Activated B cell treated with CpG ODN at 0.5 μM for 24 hours (primary cell): ENCODE measurements at regions not wholly inside any gene's neighbourhood (a gene's known extent, or its start where the extent isn't known, plus 50 kb on each side); places are given as distances from the start of the nearest gene placed in this dataset.

Source experiments
- ATAC-seq: fragments of 200-7000 bp; cut with Tn5 transposase; one replicate; pipeline ENCODE4 v1.10.0; 2021; ENCODE audit warnings: low read depth, mild to moderate bottlenecking, moderate library complexity
- CTCF ChIA-PET: fragments of 350-600 bp; sonication (Branson Sonifier 250); formaldehyde crosslinking; loops from one replicate; lab custom pipeline; 2021; ENCODE audit warnings: antibody characterized with exemption; lab: Charles Lee
- POLR2A ChIA-PET: fragments of 350-600 bp; sonication (Branson Sonifier 250); formaldehyde crosslinking; loops from one replicate; lab custom pipeline; 2021; ENCODE audit warnings: antibody characterized with exemption; lab: Charles Lee
- DNase-seq: peaks from one replicate; pipeline ENCODE4 v3.0.0; 2022
- H3K27ac Mint-ChIP-seq: one replicate; pipeline ENCODE4 v1.8.0; 2020; ENCODE audit warnings: mixed read lengths
- H3K27me3 Mint-ChIP-seq: one replicate; pipeline ENCODE4 v1.8.0; 2021; ENCODE audit warnings: mixed read lengths
- H3K36me3 Mint-ChIP-seq: one replicate; pipeline ENCODE4 v1.8.0; 2021; ENCODE audit warnings: low read depth, mixed read lengths
- H3K4me1 Mint-ChIP-seq: one replicate; pipeline ENCODE4 v1.8.0; 2021; ENCODE audit warnings: mixed read lengths
- H3K4me3 Mint-ChIP-seq: one replicate; pipeline ENCODE4 v1.8.0; 2020; ENCODE audit warnings: mild to moderate bottlenecking, mixed read lengths
- H3K9me3 Mint-ChIP-seq: one replicate; pipeline ENCODE4 v1.8.0; 2020; ENCODE audit warnings: mixed read lengths
- intact Hi-C: fragments of 100-400 bp; cut with micrococcal nuclease; formaldehyde crosslinking; loops from one replicate; pipeline ENCODE4 v1.15.1; 2024
- TF ChIP-seq, protein P1 (sequence below): fragments of 200-600 bp; IDR thresholded peaks from one replicate; pipeline ENCODE4 v1.8.0; 2022; ENCODE audit warnings: antibody characterized with exemption, mild to moderate bottlenecking

DNA sequence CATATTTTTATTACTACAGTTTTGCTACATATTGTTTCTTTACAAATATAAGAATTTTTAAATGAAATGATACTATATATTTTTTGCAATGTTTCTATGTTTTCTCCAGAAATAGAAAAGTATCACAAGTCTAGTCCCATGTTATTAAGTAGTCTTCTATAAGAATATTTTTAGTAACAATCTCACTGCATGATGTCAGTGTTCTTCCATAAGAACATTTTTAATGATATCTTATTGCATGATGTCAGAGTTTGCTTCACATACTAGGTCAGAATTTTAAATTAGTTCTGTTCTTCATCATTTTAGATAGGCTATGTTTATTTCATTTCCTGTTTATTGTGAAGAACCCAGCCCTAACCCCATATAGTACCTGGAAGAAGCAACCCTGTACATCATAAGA, 265.3 kb upstream of the IL12A start:
- Mint-ChIP-seq H3K27ac (no peak overlapping the region), H3K4me1 (no peaks in the 10 kb centered on the region), H3K9me3 (peaks cover 2% of the 10 kb centered on the region), H3K27me3 (peaks cover 3% of the 10 kb centered on the region), H3K36me3 (no peaks in the 10 kb centered on the region), H3K4me3 (no peak overlapping the region)
- intact Hi-C loops, result no loop called here
- POLR2A ChIA-PET, result no interaction called here
- CTCF ChIA-PET, result no interaction called here
- TF ChIP-seq, protein P1, sequence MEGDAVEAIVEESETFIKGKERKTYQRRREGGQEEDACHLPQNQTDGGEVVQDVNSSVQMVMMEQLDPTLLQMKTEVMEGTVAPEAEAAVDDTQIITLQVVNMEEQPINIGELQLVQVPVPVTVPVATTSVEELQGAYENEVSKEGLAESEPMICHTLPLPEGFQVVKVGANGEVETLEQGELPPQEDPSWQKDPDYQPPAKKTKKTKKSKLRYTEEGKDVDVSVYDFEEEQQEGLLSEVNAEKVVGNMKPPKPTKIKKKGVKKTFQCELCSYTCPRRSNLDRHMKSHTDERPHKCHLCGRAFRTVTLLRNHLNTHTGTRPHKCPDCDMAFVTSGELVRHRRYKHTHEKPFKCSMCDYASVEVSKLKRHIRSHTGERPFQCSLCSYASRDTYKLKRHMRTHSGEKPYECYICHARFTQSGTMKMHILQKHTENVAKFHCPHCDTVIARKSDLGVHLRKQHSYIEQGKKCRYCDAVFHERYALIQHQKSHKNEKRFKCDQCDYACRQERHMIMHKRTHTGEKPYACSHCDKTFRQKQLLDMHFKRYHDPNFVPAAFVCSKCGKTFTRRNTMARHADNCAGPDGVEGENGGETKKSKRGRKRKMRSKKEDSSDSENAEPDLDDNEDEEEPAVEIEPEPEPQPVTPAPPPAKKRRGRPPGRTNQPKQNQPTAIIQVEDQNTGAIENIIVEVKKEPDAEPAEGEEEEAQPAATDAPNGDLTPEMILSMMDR, result no peak
- ATAC-seq (no peak), DNase-seq (no peak)

DNA sequence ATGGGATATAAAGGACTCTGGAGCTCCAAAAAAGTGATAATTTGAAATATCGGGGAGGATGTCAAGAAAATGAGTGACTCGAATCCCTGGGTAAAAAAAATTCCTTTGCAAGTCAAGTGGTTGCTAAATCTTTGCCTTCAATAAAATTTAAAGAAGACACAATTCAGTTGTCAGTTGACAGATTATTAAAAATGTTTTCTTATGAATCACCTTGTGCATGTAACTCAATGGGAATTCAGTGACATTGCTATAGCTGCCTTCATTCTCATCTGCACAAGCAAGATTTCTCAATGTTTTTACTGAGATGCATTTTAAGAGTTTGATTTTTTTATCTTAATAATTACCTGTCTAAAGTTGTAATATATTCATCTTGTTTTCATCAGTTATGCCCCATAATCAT, 264.0 kb upstream of the IL12A start:
- no peaks in the 10 kb centered on the region for H3K36me3 Mint-ChIP-seq
- ATAC-seq, result no peak
- no peaks in the 10 kb centered on the region for H3K9me3 Mint-ChIP-seq
- H3K27me3 Mint-ChIP-seq, result peaks cover 4% of the 10 kb centered on the region
- no peak overlapping the region for H3K27ac Mint-ChIP-seq
- no peak overlapping the region for H3K4me3 Mint-ChIP-seq
- H3K4me1 Mint-ChIP-seq, result no peaks in the 10 kb centered on the region
- ChIA-PET POLR2A (no interaction called here), CTCF (no interaction called here)
- TF ChIP-seq, protein P1, result no peak
- no peak for DNase-seq
- intact Hi-C loops, result no loop called here

DNA sequence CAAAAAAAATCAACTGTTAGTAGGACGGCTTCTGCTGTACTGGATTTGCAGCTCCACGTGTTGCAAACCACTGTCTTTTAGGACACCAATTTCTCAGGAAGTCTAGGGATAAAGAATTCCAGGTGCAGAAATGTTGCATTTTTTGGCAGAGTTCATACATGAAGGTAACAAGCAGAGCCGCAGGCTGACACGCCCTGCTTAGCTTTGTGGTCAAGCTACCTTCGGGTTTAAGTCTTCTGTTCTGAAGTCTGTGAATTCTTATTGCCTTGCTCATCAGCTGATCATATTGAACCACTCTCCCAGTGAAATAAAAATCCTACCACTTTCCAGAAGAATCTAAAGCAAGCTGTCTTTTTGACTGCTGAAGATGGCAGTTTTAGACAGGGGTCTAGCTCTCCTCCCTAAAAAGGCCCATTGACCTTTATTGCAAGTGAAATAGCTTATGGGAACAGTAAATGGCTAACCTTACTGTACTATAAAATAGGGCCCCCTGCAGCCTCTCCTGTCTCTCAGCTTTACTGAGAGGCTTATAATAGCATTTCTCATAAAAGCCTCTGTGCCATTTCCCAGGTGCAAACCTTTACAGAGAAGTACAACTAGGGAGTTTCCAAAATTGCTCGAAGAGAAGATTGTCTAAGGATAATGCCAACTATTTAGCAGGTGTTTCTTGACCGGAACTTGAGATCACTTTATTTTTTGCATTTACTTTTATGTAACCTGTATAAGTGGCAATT, 262.2 kb upstream of the IL12A start:
- TF ChIP-seq, protein P1, result no peak
- Mint-ChIP-seq H3K27me3 (peaks cover 8% of the 10 kb centered on the region), H3K36me3 (no peaks in the 10 kb centered on the region), H3K27ac (no peak overlapping the region), H3K9me3 (no peaks in the 10 kb centered on the region), H3K4me3 (no peak overlapping the region), H3K4me1 (no peaks in the 10 kb centered on the region)
- intact Hi-C loops, result no loop called here
- ATAC-seq, result no peak
- CTCF ChIA-PET, result no interaction called here
- no peak for DNase-seq
- POLR2A ChIA-PET, result no interaction called here

DNA sequence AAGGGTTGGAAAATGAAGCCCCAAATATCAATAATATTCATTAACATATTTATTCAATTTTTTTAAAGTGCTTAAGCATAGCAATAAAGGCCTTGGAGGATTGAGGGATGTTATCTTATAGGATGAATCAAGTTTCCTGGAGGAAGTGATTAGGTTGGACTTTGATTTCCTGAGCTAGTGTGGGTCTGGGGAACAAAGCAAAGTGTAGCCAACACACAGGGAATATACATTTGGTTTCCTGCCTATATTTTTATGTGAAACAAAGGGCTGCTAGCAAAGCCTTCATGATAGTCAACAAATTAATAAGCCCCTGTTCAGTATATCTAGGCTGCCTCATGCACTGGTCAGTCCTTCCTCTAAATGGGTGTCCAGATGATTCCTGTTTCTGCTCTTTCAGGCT, 261.1 kb upstream of the IL12A start:
- CTCF ChIA-PET, result no interaction called here
- no peaks in the 10 kb centered on the region for H3K36me3 Mint-ChIP-seq
- H3K4me3 Mint-ChIP-seq, result no peak overlapping the region
- TF ChIP-seq, protein P1, result no peak
- POLR2A ChIA-PET, result no interaction called here
- no peaks in the 10 kb centered on the region for H3K9me3 Mint-ChIP-seq
- intact Hi-C loops, result no loop called here
- no peak for ATAC-seq
- H3K27me3 Mint-ChIP-seq, result peaks cover 9% of the 10 kb centered on the region
- DNase-seq, result no peak
- no peak overlapping the region for H3K27ac Mint-ChIP-seq
- H3K4me1 Mint-ChIP-seq, result no peaks in the 10 kb centered on the region

DNA sequence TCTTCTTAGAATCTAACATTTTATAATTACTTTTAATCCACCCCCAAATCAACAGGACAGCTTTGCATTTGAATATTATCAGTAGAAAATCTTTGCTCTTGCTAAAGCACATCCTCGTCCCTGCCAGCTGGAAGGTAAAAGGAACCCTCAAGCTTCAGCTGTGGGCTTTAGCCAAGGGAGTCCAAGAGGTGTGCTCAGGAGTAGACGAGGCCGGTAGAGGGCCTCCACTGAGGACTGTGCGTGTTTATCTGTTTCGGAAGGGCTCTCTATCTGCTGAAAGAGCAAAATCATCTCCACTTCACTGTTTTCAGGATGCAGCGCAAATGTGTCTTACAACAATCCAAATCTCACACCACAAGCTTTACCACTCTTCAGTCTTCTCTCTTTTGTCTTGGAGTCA, 257.4 kb upstream of the IL12A start:
- ChIA-PET CTCF (no interaction called here), POLR2A (no interaction called here)
- no peaks in the 10 kb centered on the region for H3K9me3 Mint-ChIP-seq
- DNase-seq, result no peak
- H3K27me3 Mint-ChIP-seq, result peaks cover 8% of the 10 kb centered on the region
- intact Hi-C loops, result no loop called here
- H3K4me3 Mint-ChIP-seq, result no peak overlapping the region
- no peaks in the 10 kb centered on the region for H3K36me3 Mint-ChIP-seq
- ATAC-seq, result no peak
- no peaks in the 10 kb centered on the region for H3K4me1 Mint-ChIP-seq
- TF ChIP-seq, protein P1, result no peak
- no peak overlapping the region for H3K27ac Mint-ChIP-seq
